IPS DF 19.7 (cell line): ENCODE measurements at regions not wholly inside any gene's neighbourhood (a gene's known extent, or its start where the extent isn't known, plus 50 kb on each side); places are given as distances from the start of the nearest gene placed in this dataset.
"Not testable (repeated sequence)": the region's sequence is repeated elsewhere in the genome, so short reads cannot be mapped to it uniquely, and the experiment has no call there.

Experiments
- DNase-seq: peaks from one replicate; pipeline ENCODE4 v3.0.0-alpha.2; 2013; ENCODE audit warnings: low read depth, low spot score

DNA sequence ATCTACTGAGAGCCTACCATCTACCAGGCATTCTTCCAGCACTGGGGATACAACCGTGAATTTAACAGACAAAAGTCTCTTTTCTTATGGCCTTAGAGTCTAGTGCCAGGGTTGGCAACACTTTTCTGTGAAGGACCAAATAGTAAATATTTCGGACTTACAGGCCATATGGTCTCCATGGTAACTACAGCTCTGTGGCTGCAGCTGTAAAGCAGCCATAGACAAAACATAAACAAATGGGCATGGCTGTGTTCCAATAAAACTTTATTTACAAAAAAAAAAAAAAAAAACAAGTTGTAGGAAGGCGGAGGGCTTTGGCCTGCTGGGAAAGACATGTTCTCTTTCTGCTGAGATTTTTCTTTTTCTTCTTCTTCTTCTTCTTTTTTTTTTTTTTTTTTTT is 98.7 kb downstream of the ABCC12 start:
- no peak for DNase-seq

DNA sequence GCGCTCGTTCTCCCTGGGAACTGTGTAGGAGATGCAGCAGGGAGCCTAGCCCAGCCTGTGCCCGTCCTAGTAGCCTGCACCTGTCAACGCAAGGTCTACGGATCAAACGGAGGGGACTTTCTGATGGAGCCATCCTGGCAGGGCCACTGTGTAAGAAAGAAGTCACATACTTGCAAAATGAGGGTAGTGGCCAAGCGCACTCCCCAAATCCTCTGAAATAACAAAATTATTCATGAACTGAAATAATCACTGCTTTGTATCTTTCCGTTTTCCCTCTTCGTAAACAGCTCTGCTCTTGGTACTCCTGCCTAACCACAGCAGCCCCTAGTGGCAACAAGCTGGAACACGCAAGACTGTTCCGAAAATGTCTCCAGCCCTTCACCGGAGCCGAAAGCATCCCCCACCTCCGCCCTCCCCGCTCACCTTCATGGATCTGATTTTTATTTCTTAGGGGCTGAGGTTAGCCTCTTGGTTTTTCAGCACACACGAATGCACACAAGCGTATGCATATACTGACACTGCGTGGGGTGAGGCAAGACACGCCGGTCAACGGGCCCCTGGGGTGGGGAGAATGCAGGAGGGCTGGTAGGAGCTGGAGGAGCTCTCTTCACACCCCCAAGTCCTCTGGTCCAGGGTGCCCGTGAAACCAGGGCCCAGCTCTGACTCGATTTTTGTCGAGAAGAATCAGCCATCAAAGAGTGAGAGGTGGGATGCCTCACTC is 100.8 kb downstream of the ABCC12 start:
- peak; percentile 23 for DNase-seq

DNA sequence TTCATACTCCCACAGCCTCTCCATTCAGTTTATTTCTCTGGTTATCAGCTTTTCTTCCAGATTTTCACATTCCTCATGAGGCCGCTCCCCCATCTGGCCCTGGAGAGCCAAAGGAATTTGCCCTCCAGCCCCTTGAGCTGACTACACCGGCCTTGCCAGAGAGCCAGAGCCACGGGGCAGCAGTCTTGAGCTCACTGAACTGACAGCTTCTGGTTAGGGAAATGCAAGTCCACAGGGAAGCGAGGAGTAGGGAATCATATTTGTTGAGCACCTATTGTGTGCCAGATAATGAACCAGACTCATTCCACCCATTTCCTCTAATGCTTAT is 102.4 kb downstream of the ABCC12 start:
- no peak for DNase-seq

DNA sequence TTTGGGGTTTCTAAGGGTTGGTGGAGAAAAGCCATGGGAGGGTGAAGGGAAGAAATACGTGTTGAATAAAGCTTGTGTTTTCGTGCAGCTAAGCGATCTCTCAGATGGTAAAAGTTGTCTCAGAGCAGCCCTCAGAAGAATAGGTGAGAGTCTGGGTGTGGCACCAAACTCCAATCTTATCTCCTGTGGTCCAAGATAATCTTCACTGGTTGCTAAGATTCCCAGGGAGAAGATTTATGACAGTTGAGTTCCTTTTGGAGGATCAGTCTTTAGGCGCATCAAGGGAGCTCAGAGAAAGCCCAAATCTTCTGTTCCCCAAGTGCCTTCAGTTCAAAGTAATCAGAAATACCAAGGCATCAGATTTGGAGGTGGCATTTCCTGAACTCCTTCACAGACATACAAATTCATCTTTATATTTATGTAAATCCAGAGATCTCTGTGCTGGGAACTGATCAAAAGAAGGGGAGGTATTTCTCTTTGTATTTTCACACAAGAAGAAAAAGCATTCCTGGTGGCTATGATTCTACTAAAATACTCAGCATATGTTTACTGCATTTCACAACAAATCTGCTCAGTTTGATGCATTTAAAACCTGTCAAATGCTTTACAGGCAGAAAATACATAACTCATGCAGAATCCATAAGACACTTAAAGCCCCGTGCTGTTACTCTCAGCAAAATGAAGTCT is 102.9 kb downstream of the ABCC12 start:
- DNase-seq = no peak

DNA sequence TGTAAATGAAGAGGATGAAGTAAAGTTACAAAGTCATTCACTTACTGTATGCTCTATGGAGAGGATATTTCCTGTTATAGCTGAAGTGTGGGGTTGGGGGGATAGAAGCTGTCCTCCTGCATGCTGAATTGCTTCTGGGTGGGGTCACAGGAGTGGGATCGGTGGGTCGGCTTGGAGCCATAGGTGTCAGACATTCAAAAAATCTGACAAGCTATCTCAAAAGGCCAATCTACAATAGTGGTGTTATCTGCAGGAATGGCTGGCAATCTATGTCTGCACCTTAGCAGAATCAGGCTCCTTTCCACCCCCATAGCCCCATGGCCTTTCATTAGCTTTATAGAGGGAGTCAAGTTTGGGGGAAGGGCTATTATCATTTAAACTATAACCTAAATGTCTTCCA is 104.9 kb downstream of the ABCC12 start:
- DNase-seq = no peak

DNA sequence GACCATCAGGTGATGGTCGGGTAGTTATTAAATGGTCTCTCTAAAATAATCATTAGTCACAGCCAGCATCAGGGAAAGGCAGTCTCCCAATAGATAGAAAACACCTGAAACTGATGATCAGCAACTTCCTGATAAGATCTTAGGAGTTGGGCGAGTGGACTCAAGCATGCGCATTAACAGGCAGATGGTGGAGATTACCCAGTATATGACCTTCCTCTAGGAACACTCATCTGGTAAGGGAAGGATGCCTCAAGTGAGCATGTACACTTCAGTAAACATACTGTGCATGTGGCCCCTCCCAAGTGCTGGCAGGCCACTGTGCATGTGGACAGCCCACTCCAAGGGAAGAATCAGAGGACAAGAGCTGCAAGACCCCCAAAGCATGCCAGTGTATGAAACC is 105.9 kb downstream of the ABCC12 start:
- no peak for DNase-seq

DNA sequence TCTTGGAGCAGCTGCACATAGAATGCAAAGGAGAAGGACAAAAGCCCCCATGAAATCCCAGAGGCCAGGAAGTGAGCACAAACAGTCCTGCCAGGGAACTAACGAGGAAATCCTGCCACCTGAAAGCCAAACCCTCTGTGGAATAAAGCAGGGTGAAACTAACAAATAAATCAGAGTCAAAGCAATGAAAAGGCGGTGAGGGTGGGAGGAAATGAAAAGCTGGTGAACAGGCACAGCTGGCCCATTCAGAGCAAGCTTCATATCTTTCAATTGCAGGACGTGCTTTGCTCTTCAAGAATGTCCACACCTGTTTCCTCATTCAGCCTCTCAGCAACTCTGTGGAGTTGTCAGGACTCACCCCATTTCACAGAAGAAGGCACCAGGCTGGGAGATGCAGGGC is 108.1 kb downstream of the ABCC12 start:
- DNase-seq = no peak

DNA sequence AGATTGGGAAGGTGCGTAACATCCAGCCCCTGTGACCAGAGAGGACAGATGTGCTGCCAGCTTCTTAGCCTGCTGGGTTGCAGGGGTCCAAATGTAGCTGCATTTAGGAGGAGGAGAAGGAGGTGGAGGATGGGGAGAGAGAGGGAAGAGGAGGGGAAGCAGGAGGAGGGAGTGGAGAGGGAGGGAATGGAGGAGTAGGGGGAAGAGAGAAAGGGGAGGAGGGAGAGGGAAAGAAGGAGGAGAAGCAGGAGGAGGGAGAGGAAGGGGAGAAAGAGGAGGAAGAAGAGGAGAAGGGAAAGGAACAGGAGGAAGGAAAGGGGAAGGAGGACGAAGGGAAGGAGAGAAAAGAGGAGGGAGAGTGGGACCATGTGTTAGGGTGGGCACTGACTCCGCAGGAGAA is 108.6 kb downstream of the ABCC12 start:
- no peak for DNase-seq

DNA sequence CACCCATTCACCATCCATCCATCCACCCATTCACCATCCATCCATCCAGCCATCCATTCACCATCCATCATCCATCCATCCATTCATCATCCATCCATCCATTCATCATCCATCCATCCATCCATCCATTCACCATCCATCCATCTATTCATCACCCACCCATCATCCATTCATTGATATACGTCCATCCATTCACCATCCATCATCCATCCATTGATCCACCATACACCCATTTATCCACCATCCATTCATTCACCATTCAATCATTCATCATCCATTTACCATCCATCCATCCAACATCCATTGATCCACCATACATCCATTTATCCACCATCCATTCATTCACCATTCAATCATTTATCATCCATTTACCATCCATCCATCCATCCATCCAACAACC is 111.7 kb downstream of the ABCC12 start:
- DNase-seq = no peak

DNA sequence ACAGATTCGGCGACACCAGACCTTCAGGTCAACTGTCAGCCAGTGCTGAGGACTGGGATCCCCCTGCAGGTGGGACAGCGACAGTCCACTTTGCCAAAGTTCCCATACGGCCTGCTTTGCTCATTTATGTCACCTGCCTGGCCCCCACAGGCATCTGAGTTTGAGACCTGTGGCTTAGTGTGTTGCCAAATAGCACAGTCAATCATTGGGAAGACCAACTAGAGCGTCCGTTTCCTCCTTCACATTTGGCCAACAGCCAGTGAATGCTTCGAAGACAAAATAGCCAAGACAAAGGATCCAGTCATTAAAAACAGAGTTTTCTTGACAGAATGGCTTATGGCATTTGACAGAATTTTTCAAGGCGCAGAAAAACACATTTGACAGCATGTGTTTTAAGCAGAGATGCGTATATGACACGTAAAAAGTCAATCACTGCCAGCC is 113.8 kb downstream of the ABCC12 start:
- no peak for DNase-seq

DNA sequence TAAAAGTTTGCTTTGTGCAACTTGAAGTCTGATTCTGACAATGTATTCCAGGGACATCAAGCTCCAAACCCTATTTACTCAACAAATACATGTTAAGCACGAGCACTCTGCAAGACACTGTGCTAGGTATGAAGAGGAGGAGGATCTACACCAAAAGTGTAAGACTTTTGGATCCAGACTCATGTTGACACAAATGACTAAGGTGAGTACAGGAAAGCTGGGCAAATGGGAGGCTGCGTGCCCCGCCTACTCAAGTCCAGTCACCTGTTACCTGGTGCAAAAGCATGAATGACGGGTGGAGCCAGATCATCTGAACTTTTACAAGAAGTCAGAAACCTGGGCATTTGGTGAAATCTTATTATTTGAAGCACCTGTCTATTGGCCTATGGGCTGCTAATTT is 120.7 kb downstream of the ABCC12 start:
- no peak for DNase-seq

DNA sequence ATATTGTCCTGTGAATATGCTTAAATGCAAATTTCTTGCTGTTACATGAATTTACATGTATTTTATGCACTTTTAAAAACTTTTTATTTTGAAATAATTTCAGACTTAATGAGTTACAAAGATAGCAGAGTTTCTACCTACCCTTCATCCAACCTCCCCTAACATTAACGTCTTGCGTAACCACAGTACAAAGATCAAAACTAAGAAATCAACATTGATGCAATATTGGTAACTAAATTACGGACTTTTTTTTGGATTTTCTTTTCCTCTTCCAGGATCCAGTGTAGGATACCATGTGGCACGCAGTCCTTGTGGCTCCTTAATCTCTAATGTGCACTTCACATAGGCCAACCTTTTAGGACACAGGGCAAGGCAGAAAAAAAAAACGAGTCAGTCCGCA is 124.9 kb downstream of the ABCC12 start:
- DNase-seq = no peak

DNA sequence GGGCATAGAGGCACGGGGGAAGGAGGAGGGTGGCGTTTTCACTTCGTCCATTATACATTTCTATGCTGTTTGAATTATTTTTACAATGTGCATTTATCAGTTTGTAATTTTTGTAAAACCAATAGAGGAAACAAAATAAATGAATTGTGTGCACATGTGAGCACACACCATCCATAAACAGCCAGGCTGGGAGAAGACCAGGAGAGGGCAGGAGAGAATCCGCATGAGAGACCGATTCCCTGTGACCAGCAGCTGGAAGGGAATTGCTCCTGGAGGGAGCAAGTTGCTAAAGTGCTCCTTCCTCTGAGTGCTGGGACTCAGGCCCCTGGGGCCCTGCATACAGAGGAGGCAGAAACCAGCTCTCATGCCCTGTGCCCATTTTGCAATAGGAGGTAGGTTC is 126.0 kb downstream of the ABCC12 start:
- no peak for DNase-seq

DNA sequence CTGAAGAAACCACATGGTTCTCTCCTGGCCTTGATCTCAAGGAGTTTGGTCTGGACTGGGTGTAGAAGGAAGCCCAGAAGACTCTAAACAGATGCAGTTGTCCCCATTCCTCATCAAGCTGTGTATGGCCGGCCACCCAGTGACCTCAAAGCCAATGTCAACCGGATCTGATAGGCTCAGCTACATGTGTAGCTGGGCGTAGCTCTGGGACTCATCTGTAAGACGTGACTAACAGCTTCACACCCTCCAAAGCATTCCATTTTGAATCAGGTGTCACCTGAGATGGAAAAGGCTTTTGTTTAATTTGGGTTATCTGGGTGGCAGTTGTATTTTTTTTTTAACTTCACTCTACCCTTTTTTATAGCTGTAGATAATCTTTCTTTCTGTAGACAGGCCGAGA is 130.4 kb downstream of the ABCC12 start:
- no peak for DNase-seq

DNA sequence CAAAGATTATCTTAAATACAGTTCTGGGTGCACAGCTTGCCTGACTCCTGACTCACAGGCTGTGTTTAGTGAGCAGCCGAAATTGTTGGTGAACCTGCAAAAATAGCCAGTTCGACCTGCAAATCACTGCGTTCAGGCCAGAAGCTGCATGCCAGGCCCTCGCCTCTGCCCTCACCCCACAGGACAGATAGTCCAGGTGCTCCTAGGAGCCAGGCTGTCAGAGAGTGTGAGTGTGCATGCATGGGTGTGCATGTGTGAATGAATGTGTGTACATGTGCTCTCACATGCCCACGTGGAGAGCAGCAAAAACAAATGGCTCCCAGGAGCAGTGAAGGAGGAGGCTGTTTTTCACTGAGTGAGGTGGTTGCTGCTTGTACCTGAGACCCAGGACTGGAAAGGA is 131.8 kb downstream of the ABCC12 start:
- DNase-seq = no peak

DNA sequence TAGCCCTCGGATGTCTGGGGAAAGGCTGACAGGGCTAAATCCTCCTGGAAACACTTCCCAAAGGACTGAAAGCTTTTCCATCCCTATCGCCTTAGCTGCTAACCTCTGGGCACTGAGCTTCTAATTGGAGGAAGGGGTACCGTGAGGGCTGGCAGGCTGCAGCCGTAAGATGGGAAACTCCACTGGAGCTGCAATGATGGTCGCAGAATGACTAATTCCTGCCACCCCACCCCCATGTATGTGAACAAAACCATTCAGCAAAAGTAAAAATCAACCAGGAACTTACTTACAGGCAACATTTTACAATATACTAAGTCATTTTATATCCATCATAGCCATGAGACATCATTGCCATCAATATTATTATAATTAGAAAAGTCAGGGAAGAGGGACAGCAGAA is 133.3 kb downstream of the ABCC12 start:
- DNase-seq = no peak

DNA sequence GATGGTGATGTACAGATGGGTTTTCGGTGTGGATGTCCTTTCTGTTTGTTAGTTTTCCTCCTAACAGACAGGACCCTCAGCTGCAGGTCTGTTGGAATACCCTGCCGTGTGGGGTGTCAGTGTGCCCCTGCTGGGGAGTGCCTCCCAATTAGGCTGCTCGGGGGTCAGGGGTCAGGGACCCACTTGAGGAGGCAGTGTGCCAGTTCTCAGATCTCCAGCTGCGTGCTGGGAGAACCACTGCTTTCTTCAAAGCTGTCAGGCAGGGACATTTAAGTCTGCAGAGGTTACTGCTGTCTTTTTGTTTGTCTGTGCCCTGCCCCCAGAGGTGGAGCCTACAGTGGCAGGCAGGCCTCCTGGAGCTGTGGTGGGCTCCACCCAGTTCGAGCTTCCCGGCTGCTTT is 135.2 kb downstream of the ABCC12 start:
- not testable (repeated sequence) for DNase-seq

DNA sequence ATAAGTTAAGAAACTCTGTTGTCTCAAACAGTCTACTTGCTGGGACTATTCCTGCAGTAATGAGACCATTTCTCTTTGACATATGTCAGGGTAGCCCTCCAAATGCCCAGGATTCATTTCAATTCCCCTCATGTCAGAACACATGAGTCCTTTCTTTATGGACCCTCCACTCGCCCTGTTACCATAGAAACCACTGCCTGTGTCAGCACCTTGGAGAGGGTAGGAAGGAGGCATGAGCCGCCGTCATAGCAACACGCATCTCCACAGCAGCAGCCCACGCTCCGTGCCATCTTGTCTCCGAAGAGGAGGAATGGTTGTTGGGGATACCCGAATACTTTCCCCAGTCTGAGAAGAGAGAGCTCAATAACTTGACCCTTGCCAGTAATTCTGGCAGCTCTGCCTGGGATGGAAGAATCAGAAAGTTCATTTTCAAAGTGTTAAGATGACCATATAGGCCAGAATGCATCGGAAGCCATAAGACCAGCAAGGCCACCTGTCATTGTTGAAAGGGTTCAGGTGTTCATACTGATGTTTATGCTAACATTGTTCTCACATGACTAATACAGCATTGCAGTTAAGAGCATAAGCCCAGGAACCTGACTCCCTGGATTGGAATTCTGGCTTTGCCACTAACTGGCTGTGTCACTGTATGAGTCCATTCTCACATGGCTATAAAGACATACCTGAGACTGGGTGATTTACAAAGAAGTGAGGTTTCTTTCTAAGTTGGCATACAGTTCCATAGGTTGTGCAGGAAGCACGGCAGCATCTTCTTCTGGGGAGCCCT is 141.3 kb downstream of the ABCC12 start:
- DNase-seq = peak; percentile 7

DNA sequence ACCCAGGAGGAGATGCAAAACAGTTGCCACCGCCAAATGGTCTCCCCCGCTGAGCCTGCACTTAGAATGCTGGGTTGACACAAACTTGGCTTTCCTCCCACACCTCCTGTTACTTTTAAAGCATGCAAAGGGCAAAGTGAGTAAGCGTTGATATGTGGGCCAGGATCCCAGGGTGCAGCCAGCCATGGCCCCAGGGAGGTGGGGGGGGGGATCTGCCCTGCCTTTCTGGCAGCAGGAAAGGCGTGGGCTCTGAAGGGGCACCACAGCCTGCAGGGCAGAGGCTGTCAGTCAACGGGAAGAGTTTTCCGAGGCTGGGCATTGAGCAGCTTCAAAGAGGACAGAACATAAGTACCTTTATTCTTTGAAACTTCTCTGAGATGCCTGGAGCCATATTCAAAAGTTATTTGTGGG is 142.3 kb downstream of the ABCC12 start:
- no peak for DNase-seq

DNA sequence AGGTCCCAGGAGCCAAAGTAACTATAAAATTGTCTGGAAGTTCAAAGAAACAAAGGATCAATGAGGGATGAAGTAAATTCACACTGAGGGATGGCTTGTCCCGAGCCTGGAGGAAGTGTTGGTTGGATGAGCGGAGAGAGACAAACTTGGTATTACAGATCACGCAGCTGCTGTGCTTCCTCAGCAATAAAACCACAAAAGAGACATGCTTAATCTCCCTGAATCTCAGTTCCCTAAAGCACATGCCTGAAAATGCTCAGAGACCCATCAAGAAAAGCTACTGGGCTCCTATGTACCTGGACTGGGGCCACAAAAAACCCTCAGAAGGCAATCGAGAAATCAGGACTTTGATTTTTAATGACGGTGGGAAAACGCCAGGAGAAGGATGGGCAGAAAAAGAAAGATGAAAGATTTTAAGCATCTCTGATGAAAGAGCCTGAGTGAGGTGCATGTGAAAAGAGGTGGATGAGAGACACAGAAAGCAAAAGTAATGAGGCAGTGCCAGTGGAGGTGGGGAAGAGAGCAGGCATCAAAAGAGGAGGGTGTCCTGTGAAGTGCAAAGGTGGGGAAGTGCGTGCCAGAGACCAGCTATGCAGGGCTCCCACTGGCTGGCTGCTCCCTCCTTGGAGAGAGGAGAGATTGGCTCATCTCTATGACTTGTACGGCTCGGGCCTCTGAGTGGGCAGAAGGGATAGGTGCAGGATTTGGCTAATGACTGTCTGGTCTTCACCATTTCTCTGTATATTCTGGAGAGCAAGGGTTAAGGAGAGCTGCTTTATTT is 143.7 kb downstream of the ABCC12 start:
- no peak for DNase-seq

DNA sequence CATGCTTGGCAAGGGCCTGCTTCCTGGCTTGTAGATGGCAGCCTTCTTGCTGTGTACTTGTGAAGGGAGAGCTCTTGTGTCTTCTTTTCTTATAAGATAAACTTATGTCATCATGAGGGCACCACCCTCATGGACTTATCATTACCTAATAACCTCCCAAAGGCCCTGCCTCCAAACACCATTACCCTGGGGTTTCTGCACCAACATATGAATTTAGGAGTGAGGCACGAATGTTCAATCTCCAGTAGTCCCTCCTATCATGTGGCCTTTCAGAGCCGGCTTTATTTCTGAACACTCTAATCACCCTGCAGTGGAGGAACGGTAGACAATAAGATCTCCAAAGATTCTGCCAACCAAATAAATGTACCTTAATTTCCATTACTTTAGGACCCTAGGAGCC is 144.3 kb downstream of the ABCC12 start:
- DNase-seq = no peak

DNA sequence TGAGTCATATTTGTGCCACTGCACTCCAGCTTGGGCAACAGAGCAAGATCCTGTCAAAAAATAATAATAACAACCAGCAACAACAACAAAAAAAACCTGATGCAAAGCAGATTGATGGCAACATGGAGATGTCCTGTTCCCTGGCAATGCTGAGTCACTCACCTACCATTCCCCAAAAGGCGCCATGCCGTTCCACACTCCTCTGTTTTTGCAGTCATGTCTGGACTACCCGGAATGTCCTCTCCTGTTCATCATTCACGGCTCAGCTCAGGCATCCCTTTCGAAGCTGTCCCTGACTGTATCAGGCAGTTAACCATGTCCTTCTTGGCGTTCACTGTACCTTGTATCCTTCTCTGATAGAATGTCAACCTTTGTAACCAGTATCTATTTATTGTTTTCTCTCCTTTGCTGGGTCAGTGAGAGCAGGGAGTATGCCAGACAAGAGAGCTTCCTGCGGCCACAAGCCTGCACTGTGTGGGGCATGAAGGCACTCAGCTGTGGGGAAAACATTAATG is 147.7 kb downstream of the ABCC12 start:
- DNase-seq = no peak
